ENCODE measurements at regions not wholly inside any gene's neighbourhood (a gene's known extent, or its start where the extent isn't known, plus 50 kb on each side); places are given as distances from the start of the nearest gene placed in this dataset.

DNA sequence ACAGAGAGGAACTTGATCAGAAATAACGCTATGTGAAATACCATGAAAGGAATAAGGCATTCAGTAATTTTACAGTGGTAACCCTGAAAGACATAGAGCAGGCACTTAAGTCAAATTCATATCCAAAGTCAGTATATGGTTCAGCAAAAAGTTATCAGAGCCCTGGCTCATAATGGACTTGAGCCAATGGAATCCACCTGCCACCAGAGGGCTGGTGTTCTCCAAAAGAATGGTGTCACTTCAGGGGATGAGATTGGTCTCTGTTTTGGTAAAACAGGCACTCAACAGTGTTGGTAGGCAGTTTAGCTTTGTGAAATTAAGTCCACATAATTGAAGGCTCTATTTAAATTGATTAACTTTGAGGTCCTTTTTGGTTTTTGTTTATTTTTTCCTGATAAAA lies 93.9 kb downstream of the LIG4 start:
- no peaks in the 10 kb centered on the region for H3K4me1 ChIP-seq
- no peaks in the 10 kb centered on the region for H3K36me3 ChIP-seq
- no peak overlapping the region for H3K4me3 ChIP-seq
- no peaks in the 10 kb centered on the region for H3K9me3 ChIP-seq
- H3K27ac ChIP-seq, result no peak overlapping the region
- 79 to 97% (median 86%) methylated on average over 1 of the region's 1 CpG for WGBS, 4 donors
- H3K27me3 ChIP-seq, result peaks cover 0 to 3% (median 0%) of the 10 kb centered on the region in 9 donors
- TF ChIP-seq, protein P1, sequence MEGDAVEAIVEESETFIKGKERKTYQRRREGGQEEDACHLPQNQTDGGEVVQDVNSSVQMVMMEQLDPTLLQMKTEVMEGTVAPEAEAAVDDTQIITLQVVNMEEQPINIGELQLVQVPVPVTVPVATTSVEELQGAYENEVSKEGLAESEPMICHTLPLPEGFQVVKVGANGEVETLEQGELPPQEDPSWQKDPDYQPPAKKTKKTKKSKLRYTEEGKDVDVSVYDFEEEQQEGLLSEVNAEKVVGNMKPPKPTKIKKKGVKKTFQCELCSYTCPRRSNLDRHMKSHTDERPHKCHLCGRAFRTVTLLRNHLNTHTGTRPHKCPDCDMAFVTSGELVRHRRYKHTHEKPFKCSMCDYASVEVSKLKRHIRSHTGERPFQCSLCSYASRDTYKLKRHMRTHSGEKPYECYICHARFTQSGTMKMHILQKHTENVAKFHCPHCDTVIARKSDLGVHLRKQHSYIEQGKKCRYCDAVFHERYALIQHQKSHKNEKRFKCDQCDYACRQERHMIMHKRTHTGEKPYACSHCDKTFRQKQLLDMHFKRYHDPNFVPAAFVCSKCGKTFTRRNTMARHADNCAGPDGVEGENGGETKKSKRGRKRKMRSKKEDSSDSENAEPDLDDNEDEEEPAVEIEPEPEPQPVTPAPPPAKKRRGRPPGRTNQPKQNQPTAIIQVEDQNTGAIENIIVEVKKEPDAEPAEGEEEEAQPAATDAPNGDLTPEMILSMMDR (IDR thresholded peaks at IDR 0.05), result no peak
- no peak for TF ChIP-seq POLR2A (IDR thresholded peaks at IDR 0.05)
- no peak for ATAC-seq
- intact Hi-C loops (cut with DNase I), result no loop called here
- DNase-seq, result no peak

DNA sequence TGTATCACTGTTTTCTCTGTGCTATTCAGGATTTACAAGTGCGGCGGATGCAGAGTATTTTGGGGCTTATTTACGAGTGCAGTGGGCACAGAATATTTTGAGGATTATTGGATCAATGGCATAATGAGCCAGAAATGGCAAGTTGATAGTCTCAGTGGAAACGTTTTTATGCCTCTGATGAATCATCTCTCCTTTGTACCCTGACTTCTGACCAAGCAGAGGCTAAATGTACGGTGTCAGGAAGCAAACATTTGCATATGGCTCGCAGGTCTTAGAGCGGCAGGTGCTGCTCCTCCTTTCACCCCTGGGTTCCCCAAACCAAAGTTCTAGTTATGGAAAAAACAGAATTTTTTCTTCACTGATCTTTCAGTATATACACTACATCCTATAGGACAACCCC lies 94.5 kb downstream of the LIG4 start:
- no peaks in the 10 kb centered on the region for H3K27me3 ChIP-seq
- H3K4me3 ChIP-seq, result no peak overlapping the region
- H3K36me3 ChIP-seq, result no peaks in the 10 kb centered on the region
- TF ChIP-seq, protein P1 (IDR thresholded peaks at IDR 0.05), result no peak
- no peak for TF ChIP-seq POLR2A (IDR thresholded peaks at IDR 0.05)
- DNase-seq (no peak), ATAC-seq (no peak)
- H3K4me1 ChIP-seq, result no peaks in the 10 kb centered on the region
- intact Hi-C loops (cut with DNase I), result no loop called here
- no peak overlapping the region for H3K27ac ChIP-seq
- WGBS, 4 donors, result 63 to 81% (median 68%) methylated on average over 7 of the region's 7 CpGs
- no peaks in the 10 kb centered on the region for H3K9me3 ChIP-seq

DNA sequence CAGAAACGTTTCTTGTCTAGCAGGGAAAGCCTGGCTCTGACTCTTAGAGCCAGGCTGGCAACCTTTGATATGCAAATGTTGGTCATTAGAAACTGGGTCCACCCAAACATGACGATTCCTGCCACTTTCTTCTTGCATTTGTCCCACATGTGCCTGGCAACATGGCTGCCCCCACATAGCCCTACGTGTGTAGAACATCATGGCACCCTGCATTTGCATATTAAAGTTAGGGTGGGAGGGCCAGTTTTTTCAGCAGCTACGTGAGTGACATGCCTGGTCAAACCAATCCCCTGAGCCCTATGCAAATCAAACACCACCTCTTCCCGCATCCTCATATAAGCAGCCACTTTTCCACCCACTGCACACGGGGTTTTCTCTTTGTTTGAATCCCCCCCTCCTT lies 95.0 kb downstream of the LIG4 start:
- H3K9me3 ChIP-seq, result no peaks in the 10 kb centered on the region
- intact Hi-C loops (cut with DNase I), result no loop called here
- no peaks in the 10 kb centered on the region for H3K36me3 ChIP-seq
- H3K4me3 ChIP-seq, result no peak overlapping the region
- H3K4me1 ChIP-seq, result no peaks in the 10 kb centered on the region
- no peaks in the 10 kb centered on the region for H3K27me3 ChIP-seq
- no peak for DNase-seq
- TF ChIP-seq POLR2A (IDR thresholded peaks at IDR 0.05), result no peak
- TF ChIP-seq, protein P1 (IDR thresholded peaks at IDR 0.05), result no peak
- no peak for ATAC-seq
- WGBS, 4 donors, result 68 to 71% (median 68%) methylated on average over 6 of the region's 6 CpGs
- H3K27ac ChIP-seq, result no peak overlapping the region

DNA sequence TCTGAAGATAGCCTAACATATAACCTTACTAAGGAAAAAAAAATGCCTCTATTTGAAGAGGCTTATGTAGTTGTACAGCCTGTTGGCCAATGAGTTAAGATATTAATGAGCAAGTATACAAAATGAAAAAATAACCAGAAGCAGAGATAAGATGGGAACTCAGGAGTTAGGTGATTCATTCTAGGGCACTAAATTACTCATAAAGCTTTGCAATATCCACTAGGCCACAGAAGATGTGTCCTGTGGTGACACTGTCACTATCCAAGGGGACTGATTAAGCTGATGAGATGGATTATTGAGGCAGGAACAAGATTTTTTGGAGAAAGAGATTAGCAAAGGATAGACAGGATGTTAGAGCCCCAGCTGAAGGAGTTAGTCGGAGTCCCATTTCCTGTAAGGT lies 99.6 kb downstream of the LIG4 start:
- Histone ChIP-seq H3K27me3 (no peaks in the 10 kb centered on the region), H3K9me3 (no peaks in the 10 kb centered on the region), H3K36me3 (no peaks in the 10 kb centered on the region), H3K4me1 (no peaks in the 10 kb centered on the region), H3K4me3 (no peak overlapping the region), H3K27ac (no peak overlapping the region)
- DNase-seq, result no peak
- intact Hi-C loops (cut with DNase I), result no loop called here
- 50 to 73% (median 55%) methylated on average over 1 of the region's 1 CpG for WGBS, 4 donors
- TF ChIP-seq POLR2A (IDR thresholded peaks at IDR 0.05), result no peak
- TF ChIP-seq, protein P1 (IDR thresholded peaks at IDR 0.05), result no peak
- ATAC-seq, result no peak
